Uterus (tissue), 3 donors: ENCODE measurements at regions not wholly inside any gene's neighbourhood (a gene's known extent, or its start where the extent isn't known, plus 50 kb on each side); places are given as distances from the start of the nearest gene placed in this dataset.

Experiments used
- DNase-seq, 2 donors: peaks; one replicate each; pipeline ENCODE4 v3.0.0-alpha.2; 2019 to 2020
- H3K27ac ChIP-seq, 2 donors: fragments of 200-600 bp; sonication (generic); 1 replicate in 1 of 2; 2 replicates in 1 of 2; pipeline ENCODE4 v1.5.1; 2016 to 2018
- H3K27me3 ChIP-seq, 2 donors: fragments of 200-600 bp; sonication (generic); one replicate each; pipeline ENCODE4 v1.5.1; 2018 to 2019; ENCODE audit warnings: control low read depth in 1 of 2
- H3K36me3 ChIP-seq, 2 donors: fragments of 200-600 bp; sonication (generic); one replicate each; pipeline ENCODE4 v1.5.1; 2019; ENCODE audit warnings: control low read depth in 1 of 2
- H3K4me1 ChIP-seq, 2 donors: fragments of 200-600 bp; sonication (generic); one replicate each; pipeline ENCODE4 v1.5.1; 2018 to 2019; ENCODE audit warnings: control low read depth in 1 of 2
- H3K4me3 ChIP-seq, 2 donors: fragments of 200-600 bp; sonication (generic); 1 replicate in 1 of 2; 2 replicates in 1 of 2; pipeline ENCODE4 v1.5.1; 2018 to 2019; ENCODE audit warnings: mild to moderate bottlenecking in 1 of 2
- H3K9me3 ChIP-seq, 2 donors: fragments of 200-600 bp; sonication (generic); one replicate each; pipeline ENCODE4 v1.5.1; 2019; ENCODE audit warnings: control low read depth in 1 of 2
- CTCF ChIP-seq, 4 experiments: fragments of 200-600 bp in 2 of 4; fragments of 450-650 bp in 2 of 4; sonication (generic) in 2 of 4; IDR thresholded peaks; one replicate each; pipeline ENCODE4 v1.5.1; 2016 to 2019; ENCODE audit warnings: antibody characterized with exemption in 4 of 4, mild to moderate bottlenecking in 2 of 4, moderate library complexity in 1 of 4
- POLR2A ChIP-seq, 2 donors: fragments of 450-650 bp; IDR thresholded peaks; one replicate each; pipeline ENCODE4 v1.6.1; 2016; ENCODE audit warnings: antibody characterized with exemption in 2 of 2, mild to moderate bottlenecking in 1 of 2, moderate library complexity in 1 of 2
- intact Hi-C: fragments of 100-400 bp; cut with DNase I; formaldehyde crosslinking; loops from one replicate; pipeline ENCODE4 v1.15.1; 2023; ENCODE audit warnings: low total_unique reads
- donor health status: DM: yes; HTN: yes; CAD: no.

DNA sequence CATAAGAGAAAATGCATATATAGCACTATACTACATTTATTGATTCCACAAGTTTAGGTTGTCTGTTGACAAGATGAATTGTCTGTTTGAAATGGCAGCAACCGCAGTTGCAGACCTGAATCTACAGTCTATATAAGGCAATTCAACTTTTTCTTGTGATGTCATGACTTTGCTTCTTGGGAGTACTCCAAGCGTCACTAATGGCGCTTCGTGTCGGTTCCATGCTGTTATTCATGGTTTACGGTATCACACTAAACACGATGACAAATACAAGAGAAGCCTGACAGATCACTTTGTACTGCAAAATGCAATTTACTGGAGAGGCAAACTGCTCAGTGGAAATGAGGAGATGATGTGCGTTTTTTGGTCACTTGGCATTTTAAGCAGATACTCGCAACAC, 280.3 kb upstream of the TCF21 start:
- Histone ChIP-seq H3K27ac (no peak overlapping the region), H3K27me3 (no peaks in the 10 kb centered on the region), H3K4me1 (no peaks in the 10 kb centered on the region), H3K36me3 (no peaks in the 10 kb centered on the region), H3K9me3 (no peaks in the 10 kb centered on the region), H3K4me3 (no peak overlapping the region)
- DNase-seq: no peak
- intact Hi-C loops: no loop called here
- TF ChIP-seq POLR2A (IDR thresholded peaks at IDR 0.05): no peak
- no peak for TF ChIP-seq CTCF (IDR thresholded peaks at IDR 0.05)

DNA sequence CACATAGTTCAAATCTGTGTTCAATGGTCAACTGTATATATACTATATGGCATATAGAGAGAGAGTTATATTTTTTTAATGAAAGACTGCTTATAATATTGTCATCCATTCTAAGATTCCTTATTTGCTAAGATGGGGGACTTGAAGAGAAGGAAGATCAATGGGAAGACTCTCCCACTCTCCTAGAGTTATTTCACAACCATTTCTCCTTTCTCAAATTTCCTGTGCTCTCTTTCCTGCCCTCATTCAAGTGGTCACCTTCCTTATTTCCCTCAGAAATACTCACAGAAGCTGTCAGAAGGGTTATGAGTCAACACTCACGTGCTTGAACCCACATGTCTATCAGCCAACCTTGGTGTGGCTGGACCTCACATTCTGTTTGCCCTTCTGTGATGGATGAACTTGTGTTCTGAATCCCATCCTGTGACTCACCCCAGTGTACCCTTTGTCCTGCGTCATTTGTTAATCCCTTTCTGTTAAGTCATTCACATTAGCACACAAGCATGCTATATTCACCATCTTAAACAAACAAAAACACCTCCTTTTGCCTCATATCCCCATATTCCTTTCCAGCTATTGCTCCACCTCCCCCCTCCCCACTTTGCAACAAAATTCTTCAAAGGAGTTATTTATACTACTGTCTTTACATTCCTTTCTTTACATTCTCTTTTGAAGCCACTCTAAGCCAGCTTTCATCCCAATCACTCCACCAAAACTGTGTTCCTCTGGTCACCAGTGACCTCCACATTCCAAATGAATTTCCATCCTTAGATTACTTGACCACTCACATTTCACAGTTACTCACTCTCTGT, 279.3 kb upstream of the TCF21 start:
- TF ChIP-seq POLR2A (IDR thresholded peaks at IDR 0.05) (no peak), CTCF (IDR thresholded peaks at IDR 0.05) (no peak)
- no peak overlapping the region for H3K27ac ChIP-seq
- no peaks in the 10 kb centered on the region for H3K9me3 ChIP-seq
- H3K36me3 ChIP-seq: no peaks in the 10 kb centered on the region
- no peak overlapping the region for H3K4me3 ChIP-seq
- H3K27me3 ChIP-seq: no peaks in the 10 kb centered on the region
- intact Hi-C loops: no loop called here
- no peak for DNase-seq
- H3K4me1 ChIP-seq: no peaks in the 10 kb centered on the region

GRCh38 chr6:133610227-133610840, 278.6 kb upstream of the TCF21 start:
- Histone ChIP-seq H3K36me3 (no peaks in the 10 kb centered on the region), H3K9me3 (no peaks in the 10 kb centered on the region), H3K4me3 (no peak overlapping the region), H3K4me1 (no peaks in the 10 kb centered on the region), H3K27me3 (no peaks in the 10 kb centered on the region), H3K27ac (no peak overlapping the region)
- TF ChIP-seq POLR2A (IDR thresholded peaks at IDR 0.05) (no peak), CTCF (IDR thresholded peaks at IDR 0.05) (no peak)
- intact Hi-C loops: no loop called here
- no peak for DNase-seq

- no peaks in the 10 kb centered on the region for H3K36me3 ChIP-seq
- intact Hi-C loops: no loop called here
- H3K27me3 ChIP-seq: no peaks in the 10 kb centered on the region
- no peak overlapping the region for H3K4me3 ChIP-seq
- no peak for DNase-seq
- H3K4me1 ChIP-seq: no peaks in the 10 kb centered on the region
- no peak for TF ChIP-seq CTCF (IDR thresholded peaks at IDR 0.05)
- no peak for TF ChIP-seq POLR2A (IDR thresholded peaks at IDR 0.05)
- no peak overlapping the region for H3K27ac ChIP-seq
- no peaks in the 10 kb centered on the region for H3K9me3 ChIP-seq
Observed at GRCh38 chr6:133610971-133611370, 277.9 kb upstream of the TCF21 start.

GRCh38 chr6:133612459-133612858, 276.5 kb upstream of the TCF21 start:
- intact Hi-C loops: no loop called here
- DNase-seq: no peak
- Histone ChIP-seq H3K36me3 (no peaks in the 10 kb centered on the region), H3K27ac (no peak overlapping the region), H3K4me3 (no peak overlapping the region), H3K4me1 (no peaks in the 10 kb centered on the region), H3K9me3 (no peaks in the 10 kb centered on the region), H3K27me3 (no peaks in the 10 kb centered on the region)
- TF ChIP-seq CTCF (IDR thresholded peaks at IDR 0.05) (no peak), POLR2A (IDR thresholded peaks at IDR 0.05) (no peak)
